Neural progenitor cell (in vitro differentiated cells): ENCODE measurements at regions not wholly inside any gene's neighbourhood (a gene's known extent, or its start where the extent isn't known, plus 50 kb on each side); places are given as distances from the start of the nearest gene placed in this dataset.

Source experiments
- DNase-seq: peaks from one replicate; pipeline ENCODE4 v3.0.0-alpha.2; 2016; ENCODE audit warnings: low spot score
- H2AFZ ChIP-seq: fragments of 200-600 bp; sonication (generic); replicated peaks from 2 replicates; pipeline ENCODE4 v1.6.1; 2016; ENCODE audit warnings: antibody characterized with exemption
- H3F3A ChIP-seq: fragments of 200-600 bp; sonication (generic); 2 replicates; pipeline ENCODE4 v1.6.1; 2016; ENCODE audit warnings: antibody characterized with exemption, low read depth
- H3K27ac ChIP-seq: fragments of 200-600 bp; sonication (generic); 2 replicates; pipeline ENCODE4 v1.5.1; 2016; ENCODE audit warnings: mild to moderate bottlenecking
- H3K27me3 ChIP-seq: fragments of 200-600 bp; sonication (generic); 2 replicates; pipeline ENCODE4 v1.6.1; 2016; ENCODE audit warnings: mild to moderate bottlenecking, moderate library complexity
- H3K36me3 ChIP-seq: fragments of 200-600 bp; sonication (generic); 2 replicates; pipeline ENCODE4 v1.5.1; 2016
- H3K4me1 ChIP-seq: fragments of 200-600 bp; sonication (generic); 2 replicates; pipeline ENCODE4 v1.6.1; 2016; ENCODE audit warnings: mixed run types
- H3K4me2 ChIP-seq: fragments of 200-600 bp; sonication (generic); 2 replicates; pipeline ENCODE4 v1.6.1; 2016
- H3K4me3 ChIP-seq: fragments of 200-600 bp; sonication (generic); 2 replicates; pipeline ENCODE4 v1.5.1; 2016
- H3K79me2 ChIP-seq: fragments of 200-600 bp; sonication (generic); 2 replicates; pipeline ENCODE4 v1.6.1; 2016; ENCODE audit warnings: low read depth
- H3K9ac ChIP-seq: fragments of 200-600 bp; sonication (generic); 2 replicates; pipeline ENCODE4 v1.6.1; 2016
- H3K9me3 ChIP-seq: fragments of 200-600 bp; sonication (generic); 2 replicates; pipeline ENCODE4 v1.5.1; 2016; ENCODE audit warnings: low read depth
- H4K20me1 ChIP-seq: fragments of 200-600 bp; sonication (generic); 2 replicates; pipeline ENCODE4 v1.6.1; 2016; ENCODE audit warnings: low read depth
- H3K27ac Mint-ChIP-seq: 3 replicates; pipeline ENCODE4 v1.8.0; 2021; ENCODE audit warnings: mixed read lengths
- H3K27me3 Mint-ChIP-seq: 2 replicates; pipeline ENCODE4 v1.8.0; 2022; ENCODE audit warnings: low read depth, mild to moderate bottlenecking, inconsistent platforms, moderate library complexity, mixed read lengths; ENCODE audit not compliant: insufficient read depth
- H3K36me3 Mint-ChIP-seq: 3 replicates; pipeline ENCODE4 v1.8.0; 2021; ENCODE audit warnings: mixed read lengths
- H3K4me1 Mint-ChIP-seq: 3 replicates; pipeline ENCODE4 v1.8.0; 2021; ENCODE audit warnings: mixed read lengths
- H3K4me3 Mint-ChIP-seq: 3 replicates; pipeline ENCODE4 v1.8.0; 2021; ENCODE audit warnings: mild to moderate bottlenecking, moderate library complexity, mixed read lengths
- H3K9me3 Mint-ChIP-seq: 3 replicates; pipeline ENCODE4 v1.8.0; 2020; ENCODE audit warnings: mixed read lengths
- EZH2 ChIP-seq: fragments of 200-600 bp; sonication (generic); IDR thresholded peaks from 2 replicates; pipeline ENCODE4 v1.6.1; 2017; ENCODE audit warnings: antibody characterized with exemption, mild to moderate bottlenecking, moderate library complexity
- EZH2phosphoT487 ChIP-seq: fragments of 200-600 bp; sonication (generic); IDR thresholded peaks from 2 replicates; pipeline ENCODE4 v1.6.1; 2017; ENCODE audit warnings: antibody characterized with exemption
- TF ChIP-seq, protein P1 (sequence below): fragments of 200-600 bp; sonication (generic); IDR thresholded peaks from 2 replicates; pipeline ENCODE4 v1.5.1; 2017; ENCODE audit warnings: antibody characterized with exemption, mild to moderate bottlenecking

DNA sequence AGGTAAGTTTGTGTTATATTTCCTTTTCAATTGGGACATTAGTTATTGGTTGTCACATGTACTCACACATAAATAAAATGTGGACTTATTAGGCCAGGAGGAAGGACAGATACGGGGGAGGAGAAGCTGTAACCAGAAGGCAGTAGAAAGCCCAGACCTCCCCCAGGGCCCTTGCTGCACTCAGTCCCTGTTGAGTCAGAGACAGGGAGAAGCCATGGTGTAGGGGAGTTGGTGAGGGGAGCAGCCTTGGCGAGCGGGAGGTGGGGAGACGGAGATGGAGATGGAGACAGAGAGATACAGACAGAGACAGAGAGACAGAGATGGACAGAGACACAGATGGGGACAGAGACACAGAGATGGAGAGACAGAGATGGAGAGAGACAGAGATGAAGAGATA, 263.2 kb downstream of the DLL1 start:
- H3K4me2 ChIP-seq, result no peak overlapping the region
- H3K9me3 Mint-ChIP-seq, result peaks cover 6% of the 10 kb centered on the region
- TF ChIP-seq, protein P1, sequence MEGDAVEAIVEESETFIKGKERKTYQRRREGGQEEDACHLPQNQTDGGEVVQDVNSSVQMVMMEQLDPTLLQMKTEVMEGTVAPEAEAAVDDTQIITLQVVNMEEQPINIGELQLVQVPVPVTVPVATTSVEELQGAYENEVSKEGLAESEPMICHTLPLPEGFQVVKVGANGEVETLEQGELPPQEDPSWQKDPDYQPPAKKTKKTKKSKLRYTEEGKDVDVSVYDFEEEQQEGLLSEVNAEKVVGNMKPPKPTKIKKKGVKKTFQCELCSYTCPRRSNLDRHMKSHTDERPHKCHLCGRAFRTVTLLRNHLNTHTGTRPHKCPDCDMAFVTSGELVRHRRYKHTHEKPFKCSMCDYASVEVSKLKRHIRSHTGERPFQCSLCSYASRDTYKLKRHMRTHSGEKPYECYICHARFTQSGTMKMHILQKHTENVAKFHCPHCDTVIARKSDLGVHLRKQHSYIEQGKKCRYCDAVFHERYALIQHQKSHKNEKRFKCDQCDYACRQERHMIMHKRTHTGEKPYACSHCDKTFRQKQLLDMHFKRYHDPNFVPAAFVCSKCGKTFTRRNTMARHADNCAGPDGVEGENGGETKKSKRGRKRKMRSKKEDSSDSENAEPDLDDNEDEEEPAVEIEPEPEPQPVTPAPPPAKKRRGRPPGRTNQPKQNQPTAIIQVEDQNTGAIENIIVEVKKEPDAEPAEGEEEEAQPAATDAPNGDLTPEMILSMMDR, result no peak
- no peak for TF ChIP-seq EZH2
- no peak overlapping the region for H3K4me3 ChIP-seq
- no peaks in the 10 kb centered on the region for H3K36me3 ChIP-seq
- no peaks in the 10 kb centered on the region for H3F3A ChIP-seq
- H4K20me1 ChIP-seq, result no peaks in the 10 kb centered on the region
- H3K4me1 Mint-ChIP-seq, result peaks cover 3% of the 10 kb centered on the region
- no peak overlapping the region for H3K27ac ChIP-seq
- no peaks in the 10 kb centered on the region for H3K27me3 ChIP-seq
- DNase-seq, result no peak
- H3K4me1 ChIP-seq, result no peaks in the 10 kb centered on the region
- H3K27ac Mint-ChIP-seq, result no peak overlapping the region
- H3K9ac ChIP-seq, result no peak overlapping the region
- peaks cover 3% of the 10 kb centered on the region for H3K27me3 Mint-ChIP-seq
- H3K36me3 Mint-ChIP-seq, result no peaks in the 10 kb centered on the region
- H3K79me2 ChIP-seq, result no peaks in the 10 kb centered on the region
- H2AFZ ChIP-seq, result no peak overlapping the region
- no peak overlapping the region for H3K4me3 Mint-ChIP-seq
- H3K9me3 ChIP-seq, result no peaks in the 10 kb centered on the region

DNA sequence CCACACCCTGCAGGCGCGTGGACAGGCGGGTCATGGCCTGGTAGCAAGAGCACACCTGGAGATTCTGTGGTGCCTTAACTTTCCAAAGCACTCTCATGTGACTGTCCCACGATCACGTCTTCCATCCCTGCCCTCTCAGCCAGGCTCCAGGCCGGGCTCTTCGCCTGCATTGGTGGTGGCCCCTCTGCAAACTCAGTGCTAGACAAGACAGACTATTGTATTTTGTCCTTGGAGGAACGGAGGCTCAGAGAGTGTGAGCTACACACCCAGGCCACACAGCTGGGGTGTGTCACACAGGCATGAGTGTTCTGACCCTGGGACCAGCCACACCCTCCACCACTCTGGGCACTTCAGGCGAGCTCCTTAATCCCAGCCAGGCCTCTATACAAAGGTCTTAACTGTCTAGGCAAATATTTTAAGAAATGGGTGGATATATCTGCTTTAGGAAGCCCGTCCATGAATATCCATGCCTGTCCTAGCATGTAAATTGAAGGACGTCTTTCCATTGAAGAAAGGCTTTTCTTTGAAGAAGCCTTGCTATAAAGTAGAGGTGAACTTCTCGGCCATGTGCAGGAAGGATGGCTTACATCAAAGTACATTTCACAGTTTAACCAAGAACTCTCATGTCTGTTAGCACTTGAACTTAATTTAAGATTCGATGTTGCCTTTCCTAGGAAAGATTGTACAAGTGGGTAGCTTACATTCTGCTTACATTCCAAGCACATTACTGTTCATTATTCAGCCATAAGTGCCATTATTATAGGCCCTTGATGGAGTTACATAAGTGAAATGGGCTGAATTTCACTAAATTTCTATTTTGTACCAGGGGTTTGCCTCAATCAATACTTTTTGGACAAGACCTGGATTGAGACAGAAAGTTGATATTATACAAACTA, 263.9 kb downstream of the DLL1 start:
- Histone ChIP-seq H3K27me3 (no peaks in the 10 kb centered on the region), H2AFZ (no peak overlapping the region), H3F3A (no peaks in the 10 kb centered on the region), H3K9ac (no peak overlapping the region), H3K4me3 (no peak overlapping the region), H3K79me2 (no peaks in the 10 kb centered on the region), H4K20me1 (no peaks in the 10 kb centered on the region), H3K4me1 (no peaks in the 10 kb centered on the region), H3K4me2 (no peak overlapping the region), H3K36me3 (no peaks in the 10 kb centered on the region), H3K27ac (no peak overlapping the region), H3K9me3 (no peaks in the 10 kb centered on the region)
- Mint-ChIP-seq H3K36me3 (no peaks in the 10 kb centered on the region), H3K4me3 (no peak overlapping the region), H3K27ac (no peak overlapping the region), H3K27me3 (peaks cover 3% of the 10 kb centered on the region), H3K4me1 (peaks cover 3% of the 10 kb centered on the region), H3K9me3 (peaks cover 6% of the 10 kb centered on the region)
- TF ChIP-seq, protein P1, result no peak
- TF ChIP-seq EZH2phosphoT487 (no peak), EZH2 (no peak)
- DNase-seq, result no peak

DNA sequence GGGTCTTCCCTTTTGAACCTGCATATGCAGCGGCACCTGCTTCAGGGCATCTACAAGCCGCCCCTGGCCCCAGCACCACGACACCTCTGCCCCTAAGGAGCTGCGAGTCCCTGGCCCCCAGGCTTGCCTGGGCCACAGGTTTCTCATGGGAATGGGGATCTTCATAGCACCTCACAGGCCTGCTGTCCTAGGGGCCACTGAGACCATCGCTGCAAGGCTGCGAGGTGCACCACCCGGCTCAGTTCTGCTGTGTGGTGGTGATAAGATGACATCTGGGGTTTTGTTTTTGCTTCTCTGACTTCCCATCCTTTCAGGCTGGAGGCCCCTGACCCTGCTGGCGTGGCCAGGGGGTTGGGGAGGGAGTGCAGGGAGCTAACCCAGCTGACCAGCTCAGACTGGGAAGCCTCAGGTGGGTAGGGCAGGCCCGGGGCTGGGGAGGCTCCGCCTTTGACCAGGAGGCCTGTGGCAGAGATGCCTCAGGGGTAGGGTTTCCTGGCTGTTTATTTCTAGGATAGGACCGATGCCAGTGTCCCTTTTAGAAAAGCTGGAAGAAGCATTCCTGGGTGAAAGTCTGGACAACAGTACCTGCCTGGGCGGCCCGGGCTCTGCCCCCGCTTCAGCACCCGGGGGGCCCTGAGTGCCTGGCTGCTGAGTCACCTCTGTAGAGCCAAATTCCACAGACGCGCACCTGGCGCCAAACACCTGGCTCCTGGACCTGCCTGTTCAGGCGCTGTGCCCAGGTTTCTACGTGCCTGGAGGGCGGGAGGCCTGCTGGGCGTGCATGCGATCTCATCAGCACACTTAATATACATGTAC, 264.7 kb downstream of the DLL1 start:
- Mint-ChIP-seq H3K4me3 (no peak overlapping the region), H3K36me3 (no peaks in the 10 kb centered on the region), H3K27me3 (peaks cover 3% of the 10 kb centered on the region), H3K4me1 (peaks cover 3% of the 10 kb centered on the region), H3K27ac (no peak overlapping the region), H3K9me3 (peaks cover 6% of the 10 kb centered on the region)
- Histone ChIP-seq H3K4me3 (no peak overlapping the region), H3K4me1 (no peaks in the 10 kb centered on the region), H3K9me3 (no peaks in the 10 kb centered on the region), H3K9ac (no peak overlapping the region), H3K27me3 (no peaks in the 10 kb centered on the region), H3K79me2 (no peaks in the 10 kb centered on the region), H3K4me2 (no peak overlapping the region), H3K27ac (no peak overlapping the region), H4K20me1 (no peaks in the 10 kb centered on the region), H3F3A (no peaks in the 10 kb centered on the region), H2AFZ (no peak overlapping the region), H3K36me3 (no peaks in the 10 kb centered on the region)
- DNase-seq, result no peak
- TF ChIP-seq, protein P1, result no peak
- no peak for TF ChIP-seq EZH2phosphoT487
- no peak for TF ChIP-seq EZH2
